Parathyroid adenoma (tissue), 2 donors: ENCODE measurements at regions not wholly inside any gene's neighbourhood (a gene's known extent, or its start where the extent isn't known, plus 50 kb on each side); places are given as distances from the start of the nearest gene placed in this dataset.
"Not testable (repeated sequence)": the region's sequence is repeated elsewhere in the genome, so short reads cannot be mapped to it uniquely, and the experiment has no call there.

Experiments
- H2AFZ ChIP-seq: fragments of 300-600 bp; sonication (generic); one replicate; pipeline ENCODE4 v1.7.0; 2017; ENCODE audit warnings: antibody characterized with exemption, mild to moderate bottlenecking
- H3K27ac ChIP-seq: fragments of 300-600 bp; sonication (generic); one replicate; pipeline ENCODE4 v1.7.0; 2017
- H3K27me3 ChIP-seq: fragments of 300-600 bp; sonication (generic); one replicate; pipeline ENCODE4 v1.7.0; 2017; ENCODE audit warnings: low read length; ENCODE audit not compliant: control insufficient read depth, insufficient read depth
- H3K36me3 ChIP-seq: fragments of 300-600 bp; sonication (generic); one replicate; pipeline ENCODE4 v1.7.0; 2017; ENCODE audit warnings: low read length; ENCODE audit not compliant: control insufficient read depth, insufficient read depth
- H3K4me1 ChIP-seq: fragments of 300-600 bp; sonication (generic); one replicate; pipeline ENCODE4 v1.7.0; 2017; ENCODE audit warnings: control low read depth
- H3K4me2 ChIP-seq: fragments of 300-600 bp; sonication (generic); one replicate; pipeline ENCODE4 v1.7.0; 2017; ENCODE audit warnings: low read length
- H3K4me3 ChIP-seq: fragments of 300-600 bp; sonication (generic); one replicate; pipeline ENCODE4 v1.7.0; 2017; ENCODE audit warnings: low read depth, low read length
- H3K79me2 ChIP-seq: fragments of 300-600 bp; sonication (generic); one replicate; pipeline ENCODE4 v1.7.0; 2017; ENCODE audit warnings: control low read depth
- H3K9ac ChIP-seq: fragments of 300-600 bp; sonication (generic); one replicate; pipeline ENCODE4 v1.7.0; 2017; ENCODE audit warnings: mild to moderate bottlenecking
- H3K9me3 ChIP-seq: fragments of 300-600 bp; sonication (generic); one replicate; pipeline ENCODE4 v1.7.0; 2017; ENCODE audit warnings: low read length; ENCODE audit not compliant: control insufficient read depth
- TF ChIP-seq, protein P1 (sequence below): fragments of 300-600 bp; sonication (generic); IDR thresholded peaks from one replicate; pipeline ENCODE4 v1.7.0; 2017; ENCODE audit warnings: antibody characterized with exemption, mild to moderate bottlenecking
- donor health status: primary hyperparathyroidism.

DNA sequence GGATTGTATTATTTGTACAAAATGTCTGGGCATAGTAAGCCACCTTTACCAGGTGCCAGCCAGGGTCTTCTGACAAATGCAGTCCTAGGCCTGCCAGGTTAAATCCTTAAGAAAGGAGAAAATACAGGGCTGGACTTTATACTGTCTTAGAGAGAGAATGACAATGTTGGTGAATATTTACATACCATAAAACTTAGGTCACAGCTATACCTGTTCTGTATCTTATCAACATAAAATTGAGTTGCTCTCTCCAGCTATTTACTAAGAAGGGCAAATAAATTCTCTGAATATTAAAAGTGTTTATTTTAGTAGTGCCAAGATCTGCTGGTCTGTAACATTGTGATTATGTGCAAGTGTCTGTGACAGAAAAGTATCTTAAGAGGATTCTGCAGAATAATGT is 971.1 kb downstream of the AACS start:
- Histone ChIP-seq H3K4me2 (no peak overlapping the region), H3K27me3 (no peaks in the 10 kb centered on the region), H3K4me1 (no peaks in the 10 kb centered on the region), H3K36me3 (no peaks in the 10 kb centered on the region), H3K27ac (no peak overlapping the region), H2AFZ (no peak overlapping the region), H3K79me2 (no peaks in the 10 kb centered on the region), H3K9ac (no peak overlapping the region), H3K4me3 (no peak overlapping the region), H3K9me3 (no peaks in the 10 kb centered on the region)
- TF ChIP-seq, protein P1, sequence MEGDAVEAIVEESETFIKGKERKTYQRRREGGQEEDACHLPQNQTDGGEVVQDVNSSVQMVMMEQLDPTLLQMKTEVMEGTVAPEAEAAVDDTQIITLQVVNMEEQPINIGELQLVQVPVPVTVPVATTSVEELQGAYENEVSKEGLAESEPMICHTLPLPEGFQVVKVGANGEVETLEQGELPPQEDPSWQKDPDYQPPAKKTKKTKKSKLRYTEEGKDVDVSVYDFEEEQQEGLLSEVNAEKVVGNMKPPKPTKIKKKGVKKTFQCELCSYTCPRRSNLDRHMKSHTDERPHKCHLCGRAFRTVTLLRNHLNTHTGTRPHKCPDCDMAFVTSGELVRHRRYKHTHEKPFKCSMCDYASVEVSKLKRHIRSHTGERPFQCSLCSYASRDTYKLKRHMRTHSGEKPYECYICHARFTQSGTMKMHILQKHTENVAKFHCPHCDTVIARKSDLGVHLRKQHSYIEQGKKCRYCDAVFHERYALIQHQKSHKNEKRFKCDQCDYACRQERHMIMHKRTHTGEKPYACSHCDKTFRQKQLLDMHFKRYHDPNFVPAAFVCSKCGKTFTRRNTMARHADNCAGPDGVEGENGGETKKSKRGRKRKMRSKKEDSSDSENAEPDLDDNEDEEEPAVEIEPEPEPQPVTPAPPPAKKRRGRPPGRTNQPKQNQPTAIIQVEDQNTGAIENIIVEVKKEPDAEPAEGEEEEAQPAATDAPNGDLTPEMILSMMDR, result no peak

GRCh38 chr12:126038434-126038833 is 973.2 kb downstream of the AACS start:
- Histone ChIP-seq H3K79me2 (no peaks in the 10 kb centered on the region), H3K4me1 (no peaks in the 10 kb centered on the region), H3K9ac (no peak overlapping the region), H3K36me3 (no peaks in the 10 kb centered on the region), H3K9me3 (no peaks in the 10 kb centered on the region), H3K4me2 (no peak overlapping the region), H3K27ac (no peak overlapping the region), H3K4me3 (no peak overlapping the region), H3K27me3 (no peaks in the 10 kb centered on the region), H2AFZ (no peak overlapping the region)
- TF ChIP-seq, protein P1, result no peak

DNA sequence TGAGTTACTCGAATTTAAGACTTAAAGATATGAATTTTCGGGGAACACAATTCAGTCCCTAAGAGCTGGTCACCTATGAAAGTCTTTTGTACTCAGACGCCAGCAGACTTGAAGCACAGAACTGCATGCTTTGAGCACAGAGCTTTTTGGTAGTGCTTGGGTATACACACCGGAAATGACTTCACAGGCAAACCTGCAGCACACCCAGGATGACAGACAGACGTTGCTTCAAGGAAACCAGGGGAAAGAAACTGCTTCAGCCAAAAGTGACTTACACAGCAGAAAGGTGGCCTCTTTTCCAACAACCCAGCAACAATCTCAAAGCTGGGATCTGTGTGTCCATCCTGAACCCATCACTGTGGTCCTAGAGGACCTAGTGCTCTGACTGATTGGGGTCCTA is 975.1 kb downstream of the AACS start:
- H3K4me2 ChIP-seq, result no peak overlapping the region
- H3K27ac ChIP-seq, result no peak overlapping the region
- no peak overlapping the region for H3K4me3 ChIP-seq
- no peaks in the 10 kb centered on the region for H3K79me2 ChIP-seq
- no peaks in the 10 kb centered on the region for H3K27me3 ChIP-seq
- H3K36me3 ChIP-seq, result no peaks in the 10 kb centered on the region
- no peak overlapping the region for H2AFZ ChIP-seq
- H3K9ac ChIP-seq, result no peak overlapping the region
- H3K9me3 ChIP-seq, result no peaks in the 10 kb centered on the region
- no peaks in the 10 kb centered on the region for H3K4me1 ChIP-seq
- TF ChIP-seq, protein P1, result no peak

- Histone ChIP-seq H2AFZ (no peak overlapping the region), H3K9me3 (no peaks in the 10 kb centered on the region), H3K4me2 (no peak overlapping the region), H3K4me1 (no peaks in the 10 kb centered on the region), H3K36me3 (no peaks in the 10 kb centered on the region), H3K79me2 (no peaks in the 10 kb centered on the region), H3K27ac (no peak overlapping the region), H3K9ac (no peak overlapping the region), H3K4me3 (no peak overlapping the region), H3K27me3 (no peaks in the 10 kb centered on the region)
- TF ChIP-seq, protein P1, result no peak
Measured at GRCh38 chr12:126042286-126042685, 977.1 kb downstream of the AACS start.

GRCh38 chr12:126049501-126049900 is 984.3 kb downstream of the AACS start:
- H3K27me3 ChIP-seq, H3K4me1 ChIP-seq, H3K27ac ChIP-seq, H3K4me2 ChIP-seq, H3K79me2 ChIP-seq, H3K9ac ChIP-seq, H3K9me3 ChIP-seq, H3K36me3 ChIP-seq, H2AFZ ChIP-seq, H3K4me3 ChIP-seq: not testable (repeated sequence)
